Karpas-422 (cell line): ENCODE measurements at regions not wholly inside any gene's neighbourhood (a gene's known extent, or its start where the extent isn't known, plus 50 kb on each side); places are given as distances from the start of the nearest gene placed in this dataset.

Experiments
- DNase-seq: peaks from one replicate; pipeline ENCODE4 v3.0.0-alpha.2; 2015
- H2AFZ ChIP-seq: fragments of 200-600 bp; sonication (generic); 2 replicates; pipeline ENCODE4 v1.6.1; 2014; ENCODE audit warnings: antibody characterized with exemption, low read length, mixed read lengths
- H3K27ac ChIP-seq: fragments of 200-600 bp; sonication (generic); 2 replicates; pipeline ENCODE4 v1.5.1; 2014; ENCODE audit warnings: mild to moderate bottlenecking, low read length, moderate library complexity
- H3K27me3 ChIP-seq: fragments of 200-600 bp; sonication (generic); 2 replicates; pipeline ENCODE4 v1.6.1; 2014; ENCODE audit warnings: low read length, mixed read lengths
- H3K36me3 ChIP-seq: fragments of 200-600 bp; sonication (generic); 2 replicates; pipeline ENCODE4 v1.6.1; 2014; ENCODE audit warnings: low read length, mixed read lengths; ENCODE audit not compliant: insufficient read depth
- H3K4me1 ChIP-seq: fragments of 200-600 bp; sonication (generic); 2 replicates; pipeline ENCODE4 v1.6.1; 2014; ENCODE audit warnings: mild to moderate bottlenecking, low read length, mixed read lengths
- H3K4me2 ChIP-seq: fragments of 200-600 bp; sonication (generic); 2 replicates; pipeline ENCODE4 v1.6.1; 2014; ENCODE audit warnings: low read length, low read depth, mild to moderate bottlenecking; ENCODE audit not compliant: poor library complexity, severe bottlenecking
- H3K4me3 ChIP-seq: fragments of 200-600 bp; sonication (generic); 2 replicates; pipeline ENCODE4 v1.5.1; 2014; ENCODE audit warnings: mild to moderate bottlenecking, antibody characterized with exemption, low read length, mixed read lengths
- H3K79me2 ChIP-seq: fragments of 200-600 bp; sonication (generic); 2 replicates; pipeline ENCODE4 v1.6.1; 2014; ENCODE audit warnings: mild to moderate bottlenecking, low read length, mixed read lengths
- H3K9ac ChIP-seq: fragments of 200-600 bp; sonication (generic); 2 replicates; pipeline ENCODE4 v1.6.0; 2014; ENCODE audit warnings: low read length
- H3K9me2 ChIP-seq: fragments of 200-600 bp; sonication (generic), shearing (Covaris generic); replicated peaks from 2 replicates; pipeline ENCODE4 v1.6.0; 2014; ENCODE audit warnings: mild to moderate bottlenecking, low read length, moderate library complexity; ENCODE audit not compliant: insufficient read depth
- H3K9me3 ChIP-seq: fragments of 300-700, 200-600 bp; sonication (generic); 2 replicates; pipeline ENCODE4 v1.6.1; 2014; ENCODE audit warnings: low read length, mixed read lengths
- H4K20me1 ChIP-seq: fragments of 200-600 bp; sonication (generic); 2 replicates; pipeline ENCODE4 v1.6.1; 2014; ENCODE audit warnings: mild to moderate bottlenecking, antibody characterized with exemption, low read length, low read depth; ENCODE audit not compliant: insufficient read depth

- H3K27ac ChIP-seq = no peak overlapping the region
- peaks cover 10% of the 10 kb centered on the region for H3K4me1 ChIP-seq
- no peaks in the 10 kb centered on the region for H3K9me3 ChIP-seq
- no peak overlapping the region for H3K4me3 ChIP-seq
- no peaks in the 10 kb centered on the region for H3K79me2 ChIP-seq
- no peak for DNase-seq
- H4K20me1 ChIP-seq = no peaks in the 10 kb centered on the region
- no peaks in the 10 kb centered on the region for H3K9me2 ChIP-seq
- no peak overlapping the region for H3K4me2 ChIP-seq
- no peaks in the 10 kb centered on the region for H3K27me3 ChIP-seq
- no peak overlapping the region for H3K9ac ChIP-seq
- no peaks in the 10 kb centered on the region for H3K36me3 ChIP-seq
- H2AFZ ChIP-seq = no peak overlapping the region
Measured at GRCh38 chr17:36879027-36879426, 58.2 kb upstream of the LHX1 start.

DNA sequence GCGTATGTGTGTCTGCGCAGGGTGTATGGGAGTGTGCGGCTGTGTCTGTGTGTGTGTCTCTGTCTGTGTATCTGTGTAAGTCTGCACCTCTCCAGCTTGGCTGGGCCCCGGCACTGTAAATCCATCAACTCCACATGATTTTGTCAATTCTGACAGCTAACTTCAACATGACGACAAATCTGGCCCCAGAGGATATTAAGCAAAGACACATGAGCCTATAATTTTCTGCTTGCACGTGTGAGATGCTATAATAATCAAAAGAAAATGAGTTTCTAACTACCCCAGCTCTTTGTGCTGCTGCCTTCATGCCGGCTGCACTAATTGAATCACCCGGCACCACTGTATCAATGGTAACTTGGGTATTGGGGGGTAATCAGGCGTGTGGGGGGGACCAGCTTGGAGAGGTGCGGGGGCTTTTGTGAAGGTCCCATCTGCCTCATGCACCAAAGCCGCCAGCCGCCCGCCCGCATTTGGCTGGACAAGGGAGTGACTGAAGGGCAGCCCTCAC, 57.6 kb upstream of the LHX1 start:
- Histone ChIP-seq H3K27me3 (no peaks in the 10 kb centered on the region), H3K79me2 (no peaks in the 10 kb centered on the region), H3K36me3 (no peaks in the 10 kb centered on the region), H3K27ac (no peak overlapping the region), H3K9me3 (no peaks in the 10 kb centered on the region), H4K20me1 (no peaks in the 10 kb centered on the region), H3K9ac (no peak overlapping the region), H3K9me2 (no peaks in the 10 kb centered on the region), H3K4me2 (no peak overlapping the region), H2AFZ (no peak overlapping the region), H3K4me3 (no peak overlapping the region), H3K4me1 (peaks cover 10% of the 10 kb centered on the region)
- no peak for DNase-seq

- Histone ChIP-seq H3K27me3 (no peaks in the 10 kb centered on the region), H3K4me2 (no peak overlapping the region), H3K4me1 (peaks cover 10% of the 10 kb centered on the region), H3K27ac (no peak overlapping the region), H3K9ac (no peak overlapping the region), H3K4me3 (no peak overlapping the region), H3K9me2 (no peaks in the 10 kb centered on the region), H2AFZ (no peak overlapping the region), H3K79me2 (no peaks in the 10 kb centered on the region), H3K9me3 (no peaks in the 10 kb centered on the region), H4K20me1 (no peaks in the 10 kb centered on the region), H3K36me3 (no peaks in the 10 kb centered on the region)
- DNase-seq = no peak
Measured at GRCh38 chr17:36880268-36880905, 56.9 kb upstream of the LHX1 start.

DNA sequence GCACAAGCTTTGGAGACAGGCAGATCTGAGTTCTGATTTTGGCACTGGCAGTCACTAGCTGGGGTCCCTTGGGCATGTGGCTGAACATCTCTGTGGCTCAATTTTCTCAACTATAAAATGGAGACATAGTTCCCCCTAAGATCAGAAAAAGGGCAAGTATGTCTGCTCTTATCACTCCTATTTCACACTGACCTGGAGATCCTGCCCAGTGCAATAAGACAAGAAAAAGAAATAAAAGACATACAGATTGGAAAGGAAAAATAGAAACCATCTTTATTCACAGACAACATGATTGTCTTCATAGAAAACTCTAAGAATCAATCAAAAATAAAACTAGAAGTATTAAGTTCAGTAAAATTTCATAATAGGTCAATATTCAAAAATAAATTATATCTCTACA, 56.0 kb upstream of the LHX1 start:
- no peak overlapping the region for H3K4me2 ChIP-seq
- H3K27me3 ChIP-seq = no peaks in the 10 kb centered on the region

GRCh38 chr17:36884495-36885152, 52.7 kb upstream of the LHX1 start:
- Histone ChIP-seq H3K9me2 (no peaks in the 10 kb centered on the region), H4K20me1 (no peaks in the 10 kb centered on the region), H3K36me3 (no peaks in the 10 kb centered on the region), H3K4me3 (no peak overlapping the region), H3K27ac (no peak overlapping the region), H3K79me2 (no peaks in the 10 kb centered on the region), H3K4me1 (no peaks in the 10 kb centered on the region), H3K4me2 (no peak overlapping the region), H3K27me3 (no peaks in the 10 kb centered on the region), H3K9me3 (no peaks in the 10 kb centered on the region), H2AFZ (no peak overlapping the region), H3K9ac (no peak overlapping the region)
- DNase-seq = no peak

More for the DNA sequence above, 56.0 kb upstream of the LHX1 start:
- DNase-seq = no peak
- no peaks in the 10 kb centered on the region for H3K9me3 ChIP-seq
- no peaks in the 10 kb centered on the region for H3K79me2 ChIP-seq
- H3K36me3 ChIP-seq = no peaks in the 10 kb centered on the region
- H3K9ac ChIP-seq = no peak overlapping the region
- no peaks in the 10 kb centered on the region for H3K9me2 ChIP-seq
- no peaks in the 10 kb centered on the region for H4K20me1 ChIP-seq
- H2AFZ ChIP-seq = no peak overlapping the region
- H3K27ac ChIP-seq = no peak overlapping the region
- H3K4me1 ChIP-seq = peaks cover 10% of the 10 kb centered on the region
- no peak overlapping the region for H3K4me3 ChIP-seq

- Histone ChIP-seq H3K9ac (no peak overlapping the region), H4K20me1 (no peaks in the 10 kb centered on the region), H3K4me1 (no peaks in the 10 kb centered on the region), H3K4me2 (no peak overlapping the region), H3K4me3 (no peak overlapping the region), H3K27me3 (no peaks in the 10 kb centered on the region), H3K27ac (no peak overlapping the region), H3K9me2 (no peaks in the 10 kb centered on the region), H3K79me2 (no peaks in the 10 kb centered on the region), H3K9me3 (no peaks in the 10 kb centered on the region), H2AFZ (no peak overlapping the region), H3K36me3 (no peaks in the 10 kb centered on the region)
- DNase-seq = no peak
Measured at GRCh38 chr17:36885153-36885735, 52.0 kb upstream of the LHX1 start.

- Histone ChIP-seq H3K4me3 (no peak overlapping the region), H3K9me2 (no peaks in the 10 kb centered on the region), H3K79me2 (no peaks in the 10 kb centered on the region), H4K20me1 (no peaks in the 10 kb centered on the region), H3K27ac (no peak overlapping the region), H3K27me3 (no peaks in the 10 kb centered on the region), H3K9me3 (no peaks in the 10 kb centered on the region), H3K4me2 (no peak overlapping the region), H2AFZ (no peak overlapping the region), H3K36me3 (no peaks in the 10 kb centered on the region), H3K9ac (no peak overlapping the region), H3K4me1 (no peaks in the 10 kb centered on the region)
- DNase-seq = no peak
Measured at GRCh38 chr17:36885771-36886377, 51.4 kb upstream of the LHX1 start.
